Lower leg skin (tissue), 3 donors: ENCODE measurements at regions not wholly inside any gene's neighbourhood (a gene's known extent, or its start where the extent isn't known, plus 50 kb on each side); places are given as distances from the start of the nearest gene placed in this dataset.

ENCODE experiments used
- POLR2A ChIP-seq, 2 donors: fragments of 450-650 bp; IDR thresholded peaks; one replicate each; pipeline ENCODE4 v1.6.1; 2016 to 2017; ENCODE audit warnings: antibody characterized with exemption in 2 of 2, mild to moderate bottlenecking in 1 of 2, moderate library complexity in 1 of 2
- TF ChIP-seq, protein P1 (sequence below), 3 donors: fragments of 450-650 bp; IDR thresholded peaks; one replicate each; pipeline ENCODE4 v1.5.1; 2016; ENCODE audit warnings: antibody characterized with exemption in 3 of 3, mild to moderate bottlenecking in 3 of 3, moderate library complexity in 2 of 3

DNA sequence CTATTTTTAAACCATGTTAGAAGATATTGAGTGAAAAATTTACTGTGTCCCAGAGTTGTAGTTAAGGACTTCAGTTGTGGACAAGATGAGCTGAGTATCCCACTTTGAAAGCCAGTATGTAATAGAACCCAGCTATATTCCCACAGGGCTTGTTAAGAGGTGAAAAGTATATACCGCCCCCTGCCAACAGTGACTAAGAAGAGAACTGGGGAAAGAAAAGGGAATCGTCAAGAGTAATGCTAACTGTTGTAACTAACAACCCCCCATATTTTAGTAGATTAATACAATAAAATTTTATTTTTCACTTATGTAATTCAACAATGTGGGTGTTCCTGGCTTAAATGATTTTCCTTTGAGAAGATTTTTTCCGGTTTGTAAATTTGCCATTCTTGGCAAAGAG lies 250.4 kb upstream of the GIMD1 start:
- TF ChIP-seq, protein P1, sequence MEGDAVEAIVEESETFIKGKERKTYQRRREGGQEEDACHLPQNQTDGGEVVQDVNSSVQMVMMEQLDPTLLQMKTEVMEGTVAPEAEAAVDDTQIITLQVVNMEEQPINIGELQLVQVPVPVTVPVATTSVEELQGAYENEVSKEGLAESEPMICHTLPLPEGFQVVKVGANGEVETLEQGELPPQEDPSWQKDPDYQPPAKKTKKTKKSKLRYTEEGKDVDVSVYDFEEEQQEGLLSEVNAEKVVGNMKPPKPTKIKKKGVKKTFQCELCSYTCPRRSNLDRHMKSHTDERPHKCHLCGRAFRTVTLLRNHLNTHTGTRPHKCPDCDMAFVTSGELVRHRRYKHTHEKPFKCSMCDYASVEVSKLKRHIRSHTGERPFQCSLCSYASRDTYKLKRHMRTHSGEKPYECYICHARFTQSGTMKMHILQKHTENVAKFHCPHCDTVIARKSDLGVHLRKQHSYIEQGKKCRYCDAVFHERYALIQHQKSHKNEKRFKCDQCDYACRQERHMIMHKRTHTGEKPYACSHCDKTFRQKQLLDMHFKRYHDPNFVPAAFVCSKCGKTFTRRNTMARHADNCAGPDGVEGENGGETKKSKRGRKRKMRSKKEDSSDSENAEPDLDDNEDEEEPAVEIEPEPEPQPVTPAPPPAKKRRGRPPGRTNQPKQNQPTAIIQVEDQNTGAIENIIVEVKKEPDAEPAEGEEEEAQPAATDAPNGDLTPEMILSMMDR (IDR thresholded peaks at IDR 0.05) = no peak
- no peak for TF ChIP-seq POLR2A (IDR thresholded peaks at IDR 0.05)
